ENCODE measurements at regions not wholly inside any gene's neighbourhood (a gene's known extent, or its start where the extent isn't known, plus 50 kb on each side); places are given as distances from the start of the nearest gene placed in this dataset.

GRCh38 chrX:38927592-38927991 is 126.3 kb downstream of the MID1IP1 start:
- no peaks in the 10 kb centered on the region for H3K36me3 ChIP-seq (ENCODE audit: control insufficient read depth in 4 of 4, insufficient read depth in 3 of 4, low read depth in 1 of 4, low read length in 3 of 4)
- peaks cover 0 to 9% (median 0%) of the 10 kb centered on the region in 4 donors for H3K27me3 ChIP-seq (ENCODE audit: control insufficient read depth in 4 of 4, insufficient read depth in 4 of 4, low read length in 3 of 4)
- H3K4me1 ChIP-seq (ENCODE audit: control insufficient read depth in 4 of 4, insufficient read depth in 4 of 4, low read length in 3 of 4): peaks cover 0 to 6% (median 3%) of the 10 kb centered on the region in 4 donors
- no peak overlapping the region for H3K4me3 ChIP-seq (ENCODE audit: low read depth in 1 of 3, low read length in 3 of 3)
- WGBS: 89% methylated on average over 3 of the region's 3 CpGs
- TF ChIP-seq FOXA2 (IDR thresholded peaks at IDR 0.05): no peak
- no peak for TF ChIP-seq REST (IDR thresholded peaks at IDR 0.05)
- no peak for TF ChIP-seq GABPA (IDR thresholded peaks at IDR 0.05 in 1 of 2, conservative IDR thresholded peaks at IDR 0.05 in 1 of 2)
- no peak for TF ChIP-seq HNF4A (conservative IDR thresholded peaks at IDR 0.05)
- TF ChIP-seq NR2F2 (IDR thresholded peaks at IDR 0.05): no peak
- no peak for TF ChIP-seq RAD21 (IDR thresholded peaks at IDR 0.05)
- no peak for TF ChIP-seq RXRA (IDR thresholded peaks at IDR 0.05)
- TF ChIP-seq, protein P1, sequence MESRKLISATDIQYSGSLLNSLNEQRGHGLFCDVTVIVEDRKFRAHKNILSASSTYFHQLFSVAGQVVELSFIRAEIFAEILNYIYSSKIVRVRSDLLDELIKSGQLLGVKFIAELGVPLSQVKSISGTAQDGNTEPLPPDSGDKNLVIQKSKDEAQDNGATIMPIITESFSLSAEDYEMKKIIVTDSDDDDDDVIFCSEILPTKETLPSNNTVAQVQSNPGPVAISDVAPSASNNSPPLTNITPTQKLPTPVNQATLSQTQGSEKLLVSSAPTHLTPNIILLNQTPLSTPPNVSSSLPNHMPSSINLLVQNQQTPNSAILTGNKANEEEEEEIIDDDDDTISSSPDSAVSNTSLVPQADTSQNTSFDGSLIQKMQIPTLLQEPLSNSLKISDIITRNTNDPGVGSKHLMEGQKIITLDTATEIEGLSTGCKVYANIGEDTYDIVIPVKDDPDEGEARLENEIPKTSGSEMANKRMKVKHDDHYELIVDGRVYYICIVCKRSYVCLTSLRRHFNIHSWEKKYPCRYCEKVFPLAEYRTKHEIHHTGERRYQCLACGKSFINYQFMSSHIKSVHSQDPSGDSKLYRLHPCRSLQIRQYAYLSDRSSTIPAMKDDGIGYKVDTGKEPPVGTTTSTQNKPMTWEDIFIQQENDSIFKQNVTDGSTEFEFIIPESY (IDR thresholded peaks at IDR 0.05): no peak
- TF ChIP-seq HNF4G (IDR thresholded peaks at IDR 0.05): no peak
- TF ChIP-seq TAF1 (conservative IDR thresholded peaks at IDR 0.05): no peak
- TF ChIP-seq YY1 (IDR thresholded peaks at IDR 0.05): no peak
- TF ChIP-seq MAX (IDR thresholded peaks at IDR 0.05): no peak
- no peak for TF ChIP-seq EGR1 (IDR thresholded peaks at IDR 0.05; ENCODE audit: low read depth in 2 of 2)
- no peak overlapping the region for H3K27ac ChIP-seq (ENCODE audit: low read depth in 1 of 2, low read length in 2 of 2)
- H3K9me3 ChIP-seq (ENCODE audit: control insufficient read depth in 4 of 4, low read length in 3 of 4): no peaks in the 10 kb centered on the region
- DNase-seq (ENCODE audit: low spot score): no peak
- H3K9ac ChIP-seq (ENCODE audit: low read depth in 1 of 2, low read length in 2 of 2): no peak overlapping the region

GRCh38 chrX:38929966-38930421 is 128.7 kb downstream of the MID1IP1 start:
- H3K36me3 ChIP-seq (ENCODE audit: control insufficient read depth in 4 of 4, insufficient read depth in 3 of 4, low read depth in 1 of 4, low read length in 3 of 4): no peaks in the 10 kb centered on the region
- H3K9ac ChIP-seq (ENCODE audit: low read depth in 1 of 2, low read length in 2 of 2): no peak overlapping the region
- no peaks in the 10 kb centered on the region for H3K4me1 ChIP-seq (ENCODE audit: control insufficient read depth in 4 of 4, insufficient read depth in 4 of 4, low read length in 3 of 4)
- WGBS: 70% methylated on average over 2 of the region's 2 CpGs
- H3K9me3 ChIP-seq (ENCODE audit: control insufficient read depth in 4 of 4, low read length in 3 of 4): no peaks in the 10 kb centered on the region
- DNase-seq (ENCODE audit: low spot score): no peak
- no peak for TF ChIP-seq NR2F2 (IDR thresholded peaks at IDR 0.05)
- no peak for TF ChIP-seq HNF4A (conservative IDR thresholded peaks at IDR 0.05)
- no peak for TF ChIP-seq TAF1 (conservative IDR thresholded peaks at IDR 0.05)
- peaks cover 0 to 16% (median 0%) of the 10 kb centered on the region in 4 donors for H3K27me3 ChIP-seq (ENCODE audit: control insufficient read depth in 4 of 4, insufficient read depth in 4 of 4, low read length in 3 of 4)
- no peak overlapping the region for H3K27ac ChIP-seq (ENCODE audit: low read depth in 1 of 2, low read length in 2 of 2)
- no peak overlapping the region for H3K4me3 ChIP-seq (ENCODE audit: low read depth in 1 of 3, low read length in 3 of 3)

DNA sequence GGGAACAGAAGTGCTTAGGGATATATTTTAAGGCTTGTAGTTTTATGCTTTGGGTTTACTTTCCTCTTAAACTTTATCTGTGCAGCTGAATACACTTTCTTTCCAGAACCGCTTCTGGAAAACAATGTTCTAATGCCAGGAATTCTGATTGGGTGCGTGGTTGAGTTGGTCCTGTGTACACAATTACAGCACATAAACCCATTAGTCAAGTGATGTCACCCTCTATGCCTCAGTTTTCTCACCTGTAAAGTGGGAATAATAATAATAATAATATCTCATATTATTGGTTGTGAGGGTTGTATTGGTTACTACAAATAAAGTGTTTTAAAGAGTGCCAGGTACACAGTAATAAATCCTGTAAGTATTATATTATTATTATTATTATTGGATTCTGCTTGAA is 129.2 kb downstream of the MID1IP1 start:
- 55% methylated on average over 2 of the region's 2 CpGs for WGBS
- H3K4me3 ChIP-seq (ENCODE audit: low read depth in 1 of 3, low read length in 3 of 3): no peak overlapping the region
- no peak overlapping the region for H3K9ac ChIP-seq (ENCODE audit: low read depth in 1 of 2, low read length in 2 of 2)
- no peaks in the 10 kb centered on the region for H3K36me3 ChIP-seq (ENCODE audit: control insufficient read depth in 4 of 4, insufficient read depth in 3 of 4, low read depth in 1 of 4, low read length in 3 of 4)
- H3K27ac ChIP-seq (ENCODE audit: low read depth in 1 of 2, low read length in 2 of 2): no peak overlapping the region
- H3K9me3 ChIP-seq (ENCODE audit: control insufficient read depth in 4 of 4, low read length in 3 of 4): no peaks in the 10 kb centered on the region
- DNase-seq (ENCODE audit: low spot score): no peak
- peaks cover 0 to 16% (median 0%) of the 10 kb centered on the region in 4 donors for H3K27me3 ChIP-seq (ENCODE audit: control insufficient read depth in 4 of 4, insufficient read depth in 4 of 4, low read length in 3 of 4)
- no peak for TF ChIP-seq TAF1 (conservative IDR thresholded peaks at IDR 0.05)
- TF ChIP-seq YY1 (IDR thresholded peaks at IDR 0.05): no peak
- TF ChIP-seq FOXA2 (IDR thresholded peaks at IDR 0.05): no peak
- TF ChIP-seq EGR1 (IDR thresholded peaks at IDR 0.05; ENCODE audit: low read depth in 2 of 2): no peak
- TF ChIP-seq HNF4G (IDR thresholded peaks at IDR 0.05): no peak
- no peak for TF ChIP-seq SP1 (IDR thresholded peaks at IDR 0.05)
- TF ChIP-seq REST (IDR thresholded peaks at IDR 0.05): no peak
- no peak for TF ChIP-seq RXRA (IDR thresholded peaks at IDR 0.05)
- TF ChIP-seq NR2F2 (IDR thresholded peaks at IDR 0.05): no peak
- TF ChIP-seq, protein P2, sequence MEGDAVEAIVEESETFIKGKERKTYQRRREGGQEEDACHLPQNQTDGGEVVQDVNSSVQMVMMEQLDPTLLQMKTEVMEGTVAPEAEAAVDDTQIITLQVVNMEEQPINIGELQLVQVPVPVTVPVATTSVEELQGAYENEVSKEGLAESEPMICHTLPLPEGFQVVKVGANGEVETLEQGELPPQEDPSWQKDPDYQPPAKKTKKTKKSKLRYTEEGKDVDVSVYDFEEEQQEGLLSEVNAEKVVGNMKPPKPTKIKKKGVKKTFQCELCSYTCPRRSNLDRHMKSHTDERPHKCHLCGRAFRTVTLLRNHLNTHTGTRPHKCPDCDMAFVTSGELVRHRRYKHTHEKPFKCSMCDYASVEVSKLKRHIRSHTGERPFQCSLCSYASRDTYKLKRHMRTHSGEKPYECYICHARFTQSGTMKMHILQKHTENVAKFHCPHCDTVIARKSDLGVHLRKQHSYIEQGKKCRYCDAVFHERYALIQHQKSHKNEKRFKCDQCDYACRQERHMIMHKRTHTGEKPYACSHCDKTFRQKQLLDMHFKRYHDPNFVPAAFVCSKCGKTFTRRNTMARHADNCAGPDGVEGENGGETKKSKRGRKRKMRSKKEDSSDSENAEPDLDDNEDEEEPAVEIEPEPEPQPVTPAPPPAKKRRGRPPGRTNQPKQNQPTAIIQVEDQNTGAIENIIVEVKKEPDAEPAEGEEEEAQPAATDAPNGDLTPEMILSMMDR (IDR thresholded peaks at IDR 0.05; ENCODE audit: low read depth, low read length, missing input control): no peak
- no peaks in the 10 kb centered on the region for H3K4me1 ChIP-seq (ENCODE audit: control insufficient read depth in 4 of 4, insufficient read depth in 4 of 4, low read length in 3 of 4)
